SH-SY5Y (cell line): ENCODE measurements at regions not wholly inside any gene's neighbourhood (a gene's known extent, or its start where the extent isn't known, plus 50 kb on each side); places are given as distances from the start of the nearest gene placed in this dataset.

Experiments used
- GATA2 ChIP-seq: IDR thresholded peaks from 2 replicates; pipeline ENCODE4 v1.6.1; 2011; ENCODE audit warnings: mild to moderate bottlenecking, low read depth, low read length
- GATA3 ChIP-seq: IDR thresholded peaks from 2 replicates; pipeline ENCODE4 v1.6.1; 2011; ENCODE audit warnings: low read depth, mild to moderate bottlenecking, low read length, moderate library complexity

- no peak for TF ChIP-seq GATA3
These were observed 441.9 kb upstream of the PKDCC start for GRCh38 chr2:41605914-41606313.

GRCh38 chr2:41610501-41611190, 437.2 kb upstream of the PKDCC start:
- no peak for TF ChIP-seq GATA3
- TF ChIP-seq GATA2, result no peak

GRCh38 chr2:41618754-41619153, 429.1 kb upstream of the PKDCC start:
- no peak for TF ChIP-seq GATA2
- no peak for TF ChIP-seq GATA3

- TF ChIP-seq GATA2 (no peak), GATA3 (no peak)
These were observed 426.7 kb upstream of the PKDCC start for GRCh38 chr2:41621095-41621494.

- TF ChIP-seq GATA2 (no peak), GATA3 (no peak)
These were observed 426.3 kb upstream of the PKDCC start for GRCh38 chr2:41621563-41621962.

- TF ChIP-seq GATA3, result no peak
- no peak for TF ChIP-seq GATA2
These were observed 425.5 kb upstream of the PKDCC start for GRCh38 chr2:41622301-41622700.

- TF ChIP-seq GATA2, result no peak
- no peak for TF ChIP-seq GATA3
These were observed 420.9 kb upstream of the PKDCC start for GRCh38 chr2:41626936-41627335.

GRCh38 chr2:41634686-41635085, 413.1 kb upstream of the PKDCC start:
- TF ChIP-seq GATA2 (no peak), GATA3 (no peak)

- TF ChIP-seq GATA3, result no peak
- no peak for TF ChIP-seq GATA2
These were observed 402.9 kb upstream of the PKDCC start for GRCh38 chr2:41644936-41645335.

GRCh38 chr2:41647468-41648050, 400.3 kb upstream of the PKDCC start:
- TF ChIP-seq GATA3, result no peak
- TF ChIP-seq GATA2, result no peak

- no peak for TF ChIP-seq GATA3
- TF ChIP-seq GATA2, result no peak
These were observed 390.6 kb upstream of the PKDCC start for GRCh38 chr2:41657226-41657625.

- TF ChIP-seq GATA2, result no peak
- no peak for TF ChIP-seq GATA3
These were observed 388.1 kb upstream of the PKDCC start for GRCh38 chr2:41659758-41660157.

- TF ChIP-seq GATA2 (no peak), GATA3 (no peak)
These were observed 385.4 kb upstream of the PKDCC start for GRCh38 chr2:41662461-41662860.

- TF ChIP-seq GATA2 (no peak), GATA3 (no peak)
These were observed 384.8 kb upstream of the PKDCC start for GRCh38 chr2:41663056-41663455.

GRCh38 chr2:41668529-41668928, 379.3 kb upstream of the PKDCC start:
- TF ChIP-seq GATA3 (no peak), GATA2 (no peak)
